ENCODE measurements at regions not wholly inside any gene's neighbourhood (a gene's known extent, or its start where the extent isn't known, plus 50 kb on each side); places are given as distances from the start of the nearest gene placed in this dataset.

GRCh38 chr10:117443686-117444041, 68.4 kb upstream of the PDZD8 start:
- TF ChIP-seq CTCF (conservative IDR thresholded peaks at IDR 0.05; ENCODE audit: low read length) (no peak), EZH2phosphoT487 (IDR thresholded peaks at IDR 0.05; ENCODE audit: borderline replicate concordance) (no peak)

Data from Loucy (cell line).